Tibial nerve (tissue), 4 donors: ENCODE measurements at regions not wholly inside any gene's neighbourhood (a gene's known extent, or its start where the extent isn't known, plus 50 kb on each side); places are given as distances from the start of the nearest gene placed in this dataset.

Experiments
- DNase-seq, 2 donors: peaks; one replicate each; pipeline ENCODE4 v3.0.0-alpha.2; 2019; ENCODE audit warnings: low spot score in 2 of 2
- H3K27ac ChIP-seq, 4 donors: fragments of 200-600 bp; sonication (generic) in 3 of 4; one replicate each; pipeline ENCODE4 v1.5.1; 2017 to 2019; ENCODE audit warnings: mild to moderate bottlenecking in 1 of 4
- H3K27me3 ChIP-seq, 2 donors: fragments of 200-600 bp; sonication (generic) in 1 of 2; one replicate each; pipeline versions ENCODE4 v1.5.1 to v1.6.0; 2017 to 2019
- H3K36me3 ChIP-seq, 3 donors: fragments of 200-600 bp; sonication (generic); one replicate each; pipeline ENCODE4 v1.5.1; 2018 to 2019
- H3K4me1 ChIP-seq, 4 donors: fragments of 200-600 bp; sonication (generic) in 3 of 4; one replicate each; pipeline ENCODE4 v1.5.1; 2017 to 2019
- H3K4me3 ChIP-seq, 4 donors: fragments of 200-600 bp; sonication (generic) in 3 of 4; one replicate each; pipeline ENCODE4 v1.5.1; 2017 to 2019; ENCODE audit warnings: mild to moderate bottlenecking in 1 of 4, moderate library complexity in 1 of 4
- H3K9me3 ChIP-seq, 4 donors: fragments of 200-600 bp; sonication (generic) in 3 of 4; one replicate each; pipeline ENCODE4 v1.5.1; 2017 to 2019
- EP300 ChIP-seq, 2 donors: sonication (generic); formaldehyde crosslinking; IDR thresholded peaks; one replicate each; pipeline ENCODE4 v1.6.1; 2017; ENCODE audit warnings: antibody characterized with exemption in 2 of 2, mild to moderate bottlenecking in 1 of 2
- POLR2A ChIP-seq, 2 donors: fragments of 450-650 bp; IDR thresholded peaks; one replicate each; pipeline ENCODE4 v1.6.1; 2017; ENCODE audit warnings: antibody characterized with exemption in 2 of 2, mild to moderate bottlenecking in 2 of 2, moderate library complexity in 2 of 2
- WGBS, 2 donors: methylation state at CpG; one replicate each; pipeline ENCODE4 v1.1.5; 2018; 5-methylcytosine and 5-hydroxymethylcytosine counted together
- TF ChIP-seq, protein P1 (sequence below), 5 experiments: fragments of 200-600 bp in 3 of 5; fragments of 450-650 bp in 2 of 5; sonication (generic) in 3 of 5; IDR thresholded peaks; one replicate each; pipeline ENCODE4 v1.5.1; 2016 to 2019; ENCODE audit warnings: antibody characterized with exemption in 5 of 5, mild to moderate bottlenecking in 3 of 5, moderate library complexity in 2 of 5

DNA sequence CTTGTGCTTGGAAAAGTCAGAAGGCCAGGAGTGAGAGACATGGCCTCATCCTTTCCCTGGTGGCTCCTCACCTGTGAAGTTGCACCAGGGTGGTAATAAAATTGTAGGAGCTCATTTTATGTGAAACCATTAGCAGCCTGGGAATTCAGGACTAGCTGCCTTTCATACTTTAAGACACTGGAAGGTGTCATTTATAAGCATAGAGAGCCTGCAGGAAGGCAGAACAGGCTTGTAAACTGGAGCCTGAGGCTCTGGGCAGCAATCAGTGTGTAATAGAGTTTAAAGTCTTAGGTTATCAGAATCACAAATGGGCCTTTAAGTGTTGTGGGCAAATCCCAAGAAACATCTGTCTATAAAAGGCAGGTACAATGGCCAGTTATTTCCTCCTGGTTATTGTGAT, 127.2 kb downstream of the TM9SF2 start:
- H3K36me3 ChIP-seq, result no peaks in the 10 kb centered on the region
- DNase-seq, result no peak
- TF ChIP-seq EP300 (IDR thresholded peaks at IDR 0.05) (no peak), POLR2A (IDR thresholded peaks at IDR 0.05) (no peak)
- TF ChIP-seq, protein P1, sequence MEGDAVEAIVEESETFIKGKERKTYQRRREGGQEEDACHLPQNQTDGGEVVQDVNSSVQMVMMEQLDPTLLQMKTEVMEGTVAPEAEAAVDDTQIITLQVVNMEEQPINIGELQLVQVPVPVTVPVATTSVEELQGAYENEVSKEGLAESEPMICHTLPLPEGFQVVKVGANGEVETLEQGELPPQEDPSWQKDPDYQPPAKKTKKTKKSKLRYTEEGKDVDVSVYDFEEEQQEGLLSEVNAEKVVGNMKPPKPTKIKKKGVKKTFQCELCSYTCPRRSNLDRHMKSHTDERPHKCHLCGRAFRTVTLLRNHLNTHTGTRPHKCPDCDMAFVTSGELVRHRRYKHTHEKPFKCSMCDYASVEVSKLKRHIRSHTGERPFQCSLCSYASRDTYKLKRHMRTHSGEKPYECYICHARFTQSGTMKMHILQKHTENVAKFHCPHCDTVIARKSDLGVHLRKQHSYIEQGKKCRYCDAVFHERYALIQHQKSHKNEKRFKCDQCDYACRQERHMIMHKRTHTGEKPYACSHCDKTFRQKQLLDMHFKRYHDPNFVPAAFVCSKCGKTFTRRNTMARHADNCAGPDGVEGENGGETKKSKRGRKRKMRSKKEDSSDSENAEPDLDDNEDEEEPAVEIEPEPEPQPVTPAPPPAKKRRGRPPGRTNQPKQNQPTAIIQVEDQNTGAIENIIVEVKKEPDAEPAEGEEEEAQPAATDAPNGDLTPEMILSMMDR (IDR thresholded peaks at IDR 0.05), result no peak
- no peaks in the 10 kb centered on the region for H3K27me3 ChIP-seq
- H3K4me1 ChIP-seq, result peaks cover 0 to 43% (median 3%) of the 10 kb centered on the region in 4 donors
- H3K9me3 ChIP-seq, result peaks cover 0 to 8% (median 0%) of the 10 kb centered on the region in 4 donors
- no peak overlapping the region for H3K27ac ChIP-seq
- no peak overlapping the region for H3K4me3 ChIP-seq

DNA sequence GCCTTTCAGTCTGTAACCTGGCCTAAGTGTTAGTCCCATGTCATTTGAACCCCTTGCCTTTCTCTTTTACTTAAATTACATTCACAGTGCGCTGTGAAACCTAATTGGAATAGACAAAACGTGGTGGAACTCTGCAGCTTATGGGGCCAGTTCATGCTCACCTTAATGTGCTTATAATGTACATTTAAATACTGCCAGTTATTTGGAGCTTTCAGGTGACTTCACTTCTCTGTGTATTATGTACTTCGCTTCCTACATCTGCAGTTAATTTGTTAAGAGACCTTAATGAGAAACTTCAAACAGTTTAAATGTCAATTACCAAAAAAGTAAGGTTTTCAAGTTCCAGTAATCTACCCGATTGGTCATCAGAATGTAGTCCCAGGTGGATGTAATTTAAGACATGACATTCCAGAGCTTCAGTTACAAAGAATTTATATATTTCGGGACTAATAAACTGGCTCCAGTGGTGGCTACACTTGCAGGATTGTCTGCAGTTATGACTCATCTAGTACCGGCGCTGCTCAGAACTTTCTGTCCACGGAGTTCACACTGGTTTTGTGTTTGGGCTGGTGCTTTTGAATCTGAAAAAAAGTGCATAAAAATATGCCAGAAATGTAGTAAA, 125.3 kb downstream of the TM9SF2 start:
- no peak overlapping the region for H3K4me3 ChIP-seq
- peak in 1 of 2 donors; percentile 12 for DNase-seq
- H3K9me3 ChIP-seq, result no peaks in the 10 kb centered on the region
- WGBS, 2 donors, result 47 to 52% methylated on average over 8 of the region's 8 CpGs
- peaks cover 0 to 43% (median 3%) of the 10 kb centered on the region in 4 donors for H3K4me1 ChIP-seq
- TF ChIP-seq EP300 (IDR thresholded peaks at IDR 0.05), result no peak
- TF ChIP-seq, protein P1 (IDR thresholded peaks at IDR 0.05), result no peak
- H3K36me3 ChIP-seq, result no peaks in the 10 kb centered on the region
- H3K27me3 ChIP-seq, result no peaks in the 10 kb centered on the region
- no peak overlapping the region for H3K27ac ChIP-seq

DNA sequence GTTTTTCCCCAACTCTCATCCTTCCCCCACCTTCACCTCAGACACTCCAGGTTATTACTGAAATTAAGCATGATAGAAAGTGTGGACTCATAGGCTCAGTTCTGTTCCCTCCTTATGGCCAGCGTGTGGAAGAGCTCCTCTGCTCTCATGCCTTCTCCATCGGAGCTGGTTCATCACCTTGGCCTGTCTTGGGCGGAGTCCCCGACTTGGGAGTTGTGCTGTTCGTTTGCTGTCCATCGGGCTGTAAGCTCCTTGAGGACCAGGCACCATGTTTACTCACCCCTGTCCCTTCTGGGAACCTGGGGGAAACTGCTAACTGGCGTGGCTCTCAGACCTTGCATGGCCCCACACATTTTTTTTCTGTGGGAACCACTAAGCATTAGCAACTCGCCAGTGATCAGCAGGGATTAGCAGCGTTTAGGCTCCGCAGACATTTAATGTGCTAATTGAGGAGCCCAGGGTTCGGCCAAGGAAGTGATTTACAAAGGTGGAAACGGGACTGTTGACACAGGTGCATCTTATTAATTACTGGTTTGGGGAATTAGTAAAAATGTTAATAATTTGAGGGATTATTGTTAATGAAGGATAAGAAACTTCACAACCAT, 123.8 kb downstream of the TM9SF2 start:
- Histone ChIP-seq H3K4me3 (no peak overlapping the region), H3K36me3 (no peaks in the 10 kb centered on the region), H3K27ac (no peak overlapping the region), H3K27me3 (no peaks in the 10 kb centered on the region), H3K9me3 (no peaks in the 10 kb centered on the region), H3K4me1 (peaks cover 0 to 33% (median 0%) of the 10 kb centered on the region in 4 donors)
- DNase-seq, result no peak
- TF ChIP-seq POLR2A (IDR thresholded peaks at IDR 0.05), result no peak
- no peak for TF ChIP-seq EP300 (IDR thresholded peaks at IDR 0.05)
- TF ChIP-seq, protein P1 (IDR thresholded peaks at IDR 0.05), result no peak
- WGBS, 2 donors, result 79 to 86% methylated on average over 12 of the region's 12 CpGs

DNA sequence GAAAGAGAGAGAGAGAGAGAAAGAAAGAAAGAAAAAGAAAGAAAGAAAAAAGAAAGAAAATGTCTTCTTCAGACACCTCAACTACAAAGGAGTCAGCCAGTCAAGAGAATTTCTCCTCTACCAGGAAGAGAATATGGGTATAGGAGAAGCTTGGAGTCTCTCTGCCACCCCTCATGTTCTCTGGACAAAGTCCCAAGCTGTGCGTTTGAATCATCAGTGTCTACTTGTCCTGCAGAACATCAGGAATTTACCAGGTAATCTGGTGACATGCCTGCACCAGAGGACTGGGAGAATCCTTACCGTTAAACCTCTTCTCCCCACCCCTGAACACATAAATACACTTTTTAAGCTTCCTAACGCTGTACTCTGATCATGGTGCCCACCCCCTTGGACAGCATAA, 119.5 kb downstream of the TM9SF2 start:
- Histone ChIP-seq H3K27me3 (no peaks in the 10 kb centered on the region), H3K4me3 (no peak overlapping the region), H3K9me3 (no peaks in the 10 kb centered on the region), H3K36me3 (no peaks in the 10 kb centered on the region), H3K4me1 (peaks cover 0 to 3% (median 0%) of the 10 kb centered on the region in 4 donors), H3K27ac (no peak overlapping the region)
- no peak for DNase-seq
- 87 to 96% methylated on average over 3 of the region's 3 CpGs for WGBS, 2 donors
- TF ChIP-seq, protein P1 (IDR thresholded peaks at IDR 0.05), result no peak
- TF ChIP-seq EP300 (IDR thresholded peaks at IDR 0.05) (no peak), POLR2A (IDR thresholded peaks at IDR 0.05) (no peak)

DNA sequence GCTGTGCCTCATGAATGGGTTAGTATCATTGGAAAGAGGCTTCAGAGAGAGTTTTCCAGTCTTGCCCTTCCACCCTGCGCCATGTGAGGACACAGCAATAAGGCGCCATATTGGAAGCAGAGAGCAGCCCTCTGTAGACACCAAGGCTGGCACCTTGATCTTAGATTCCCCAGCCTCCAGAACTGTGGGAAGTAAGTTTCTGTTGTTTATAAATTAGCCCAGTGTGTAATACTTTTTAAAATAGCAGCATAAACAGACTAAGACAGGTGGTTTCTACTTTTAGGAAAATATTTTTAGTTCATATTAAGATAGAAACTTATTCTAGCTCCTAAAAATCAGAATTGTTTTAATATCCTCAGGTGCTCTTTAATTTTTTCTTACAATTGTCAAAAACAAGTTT, 117.9 kb downstream of the TM9SF2 start:
- Histone ChIP-seq H3K4me1 (peaks cover 0 to 3% (median 0%) of the 10 kb centered on the region in 4 donors), H3K27me3 (no peaks in the 10 kb centered on the region), H3K36me3 (no peaks in the 10 kb centered on the region), H3K4me3 (no peak overlapping the region), H3K9me3 (no peaks in the 10 kb centered on the region), H3K27ac (no peak overlapping the region)
- TF ChIP-seq EP300 (IDR thresholded peaks at IDR 0.05) (no peak), POLR2A (IDR thresholded peaks at IDR 0.05) (no peak)
- TF ChIP-seq, protein P1 (IDR thresholded peaks at IDR 0.05), result no peak
- DNase-seq, result no peak
- WGBS, 2 donors, result 96 to 98% methylated on average over 2 of the region's 2 CpGs
